Activated T-helper 1 cell treated with anti-CD3 and anti-CD28 coated beads, Interleukin-12 subunit alpha, Interleukin-12 subunit beta, Interleukin-2, Interleukin-4 antibody, amounts not matched to agents 30 ng/mL and 10 ng/mL and 1 ng/mL, durations not matched to agents 14 hours and 24 hours and 36 hours (primary cell): ENCODE measurements at regions not wholly inside any gene's neighbourhood (a gene's known extent, or its start where the extent isn't known, plus 50 kb on each side); places are given as distances from the start of the nearest gene placed in this dataset.

Source experiments
- DNase-seq: peaks from one replicate; pipeline ENCODE4 v3.0.0; 2021; ENCODE audit warnings: low spot score
- H3K27ac Mint-ChIP-seq: one replicate; pipeline ENCODE4 v1.8.0; 2021; ENCODE audit warnings: mild to moderate bottlenecking, mixed read lengths
- H3K27me3 Mint-ChIP-seq: one replicate; pipeline ENCODE4 v1.8.0; 2022; ENCODE audit warnings: mild to moderate bottlenecking, moderate library complexity, mixed read lengths; ENCODE audit not compliant: insufficient read depth
- H3K36me3 Mint-ChIP-seq: one replicate; pipeline ENCODE4 v1.8.0; 2021; ENCODE audit warnings: low read depth, mixed read lengths
- H3K4me1 Mint-ChIP-seq: one replicate; pipeline ENCODE4 v1.8.0; 2021; ENCODE audit warnings: low read depth, mixed read lengths
- H3K4me3 Mint-ChIP-seq: one replicate; pipeline ENCODE4 v1.8.0; 2021; ENCODE audit warnings: mild to moderate bottlenecking, moderate library complexity, mixed read lengths
- H3K9me3 Mint-ChIP-seq: one replicate; pipeline ENCODE4 v1.8.0; 2021; ENCODE audit warnings: mixed read lengths
- intact Hi-C: fragments of 100-400 bp; cut with micrococcal nuclease; formaldehyde crosslinking; loops from one replicate; pipeline ENCODE4 v1.15.1; 2024

DNA sequence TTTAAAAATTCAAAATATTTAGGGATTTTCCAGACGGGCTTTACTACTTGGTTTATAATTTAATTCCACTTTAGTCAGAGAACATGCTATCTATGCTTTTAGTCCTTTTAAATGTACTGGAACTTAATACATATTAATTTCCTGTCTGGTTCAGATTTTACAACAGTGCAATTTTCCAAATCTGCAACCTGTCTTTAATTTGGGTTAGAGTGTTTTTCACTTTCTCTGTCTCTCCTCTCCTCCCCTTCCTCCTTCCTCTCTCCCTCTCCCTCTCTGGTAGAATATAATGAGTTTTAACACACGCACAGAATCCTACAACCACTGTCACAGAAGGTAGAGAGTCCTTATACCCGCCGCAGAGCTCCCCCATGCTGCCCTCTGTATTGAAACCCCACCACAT, 950.7 kb downstream of the BRD1 start:
- H3K4me3 Mint-ChIP-seq, result no peak overlapping the region
- intact Hi-C loops, result no loop called here
- no peak for DNase-seq
- H3K27me3 Mint-ChIP-seq, result peaks cover 2% of the 10 kb centered on the region
- H3K27ac Mint-ChIP-seq, result no peak overlapping the region
- no peaks in the 10 kb centered on the region for H3K9me3 Mint-ChIP-seq
- no peaks in the 10 kb centered on the region for H3K36me3 Mint-ChIP-seq
- H3K4me1 Mint-ChIP-seq, result no peaks in the 10 kb centered on the region

DNA sequence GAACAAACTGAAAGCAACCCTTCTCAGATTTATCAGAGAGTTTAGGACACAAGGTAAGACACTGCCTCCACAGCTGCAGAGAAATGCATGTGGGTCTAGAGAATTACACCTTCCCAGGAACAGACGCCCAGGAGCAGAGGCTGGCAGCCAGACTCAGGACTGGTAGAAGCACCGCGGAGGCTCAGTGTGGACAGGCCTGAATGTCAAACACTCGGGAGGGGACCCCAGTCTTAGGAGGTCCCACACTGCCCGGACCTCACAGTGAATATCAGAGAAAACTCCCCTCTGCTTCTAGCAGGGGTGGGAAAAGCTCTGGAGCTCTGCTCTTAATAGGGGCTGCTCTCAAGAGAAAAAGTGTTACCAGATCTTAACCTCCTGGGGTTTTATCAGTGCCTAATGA, 952.7 kb downstream of the BRD1 start:
- DNase-seq, result no peak
- Mint-ChIP-seq H3K36me3 (no peaks in the 10 kb centered on the region), H3K27ac (no peak overlapping the region), H3K4me1 (no peaks in the 10 kb centered on the region), H3K9me3 (no peaks in the 10 kb centered on the region), H3K27me3 (peaks cover 2% of the 10 kb centered on the region), H3K4me3 (no peak overlapping the region)
- intact Hi-C loops, result no loop called here

DNA sequence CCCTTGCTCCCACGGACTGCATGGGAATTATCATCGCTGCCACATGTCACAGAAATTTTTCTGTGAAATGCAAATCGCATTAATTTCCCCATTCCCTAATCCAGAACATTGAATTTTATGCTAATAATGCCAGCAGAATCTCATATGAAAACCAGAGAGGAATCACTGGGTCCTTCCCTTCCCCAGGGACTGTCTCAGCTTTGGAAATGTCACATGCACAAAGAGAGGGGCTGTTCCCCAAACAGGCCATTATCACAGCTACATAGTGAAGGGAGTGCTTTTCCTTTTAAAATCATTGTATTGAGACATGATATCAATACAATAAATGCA, 954.5 kb downstream of the BRD1 start:
- intact Hi-C loops, result no loop called here
- no peaks in the 10 kb centered on the region for H3K36me3 Mint-ChIP-seq
- peaks cover 2% of the 10 kb centered on the region for H3K27me3 Mint-ChIP-seq
- H3K4me1 Mint-ChIP-seq, result no peaks in the 10 kb centered on the region
- H3K27ac Mint-ChIP-seq, result no peak overlapping the region
- H3K9me3 Mint-ChIP-seq, result no peaks in the 10 kb centered on the region
- H3K4me3 Mint-ChIP-seq, result no peak overlapping the region
- DNase-seq, result no peak

DNA sequence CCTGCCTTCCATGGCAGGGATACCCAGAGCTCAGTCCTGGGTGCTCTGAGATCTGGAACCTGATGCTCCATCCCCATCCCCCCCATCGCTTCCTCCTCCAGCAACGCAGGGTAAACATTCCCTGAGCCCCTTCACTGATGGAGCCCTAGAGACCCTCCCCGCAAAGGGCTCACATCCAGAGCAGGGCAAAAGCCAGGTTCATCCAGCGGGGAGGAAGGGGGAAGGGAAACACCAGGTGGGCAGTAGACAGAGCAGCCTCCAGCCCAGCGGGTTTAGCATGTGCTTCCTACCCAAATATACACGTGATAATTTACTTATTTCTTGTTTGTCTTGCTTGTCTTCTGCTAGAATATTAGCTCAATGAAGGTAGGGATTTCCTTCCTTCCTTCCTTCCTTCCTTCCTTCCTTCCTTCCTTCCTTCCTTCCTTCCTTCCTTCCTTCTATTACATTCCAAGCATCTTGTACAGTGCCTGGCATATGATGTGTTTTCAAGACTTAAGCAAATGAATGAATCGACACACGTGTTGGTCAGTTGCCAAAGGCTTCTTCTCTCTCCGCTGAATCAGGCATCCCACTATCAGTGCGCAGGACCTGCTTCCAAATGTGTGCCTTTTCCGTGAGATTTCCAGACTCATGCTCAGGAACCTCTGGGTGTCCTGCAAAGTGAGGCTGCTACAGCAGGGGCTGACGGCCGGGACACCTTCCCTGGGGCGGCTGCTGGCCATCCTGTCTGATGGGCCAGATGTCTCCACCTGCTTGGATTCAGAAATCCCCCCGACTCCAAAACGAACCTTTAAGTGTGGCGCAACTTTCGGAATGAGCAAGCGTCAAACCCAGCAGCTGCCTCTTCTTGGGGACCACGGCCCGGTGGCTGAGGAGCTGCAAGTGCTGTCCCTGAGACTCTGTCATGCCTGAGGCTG, 955.1 kb downstream of the BRD1 start:
- DNase-seq, result no peak
- no peaks in the 10 kb centered on the region for H3K9me3 Mint-ChIP-seq
- intact Hi-C loops, result no loop called here
- peaks cover 2% of the 10 kb centered on the region for H3K27me3 Mint-ChIP-seq
- H3K4me3 Mint-ChIP-seq, result no peak overlapping the region
- no peaks in the 10 kb centered on the region for H3K4me1 Mint-ChIP-seq
- H3K27ac Mint-ChIP-seq, result no peak overlapping the region
- H3K36me3 Mint-ChIP-seq, result no peaks in the 10 kb centered on the region

DNA sequence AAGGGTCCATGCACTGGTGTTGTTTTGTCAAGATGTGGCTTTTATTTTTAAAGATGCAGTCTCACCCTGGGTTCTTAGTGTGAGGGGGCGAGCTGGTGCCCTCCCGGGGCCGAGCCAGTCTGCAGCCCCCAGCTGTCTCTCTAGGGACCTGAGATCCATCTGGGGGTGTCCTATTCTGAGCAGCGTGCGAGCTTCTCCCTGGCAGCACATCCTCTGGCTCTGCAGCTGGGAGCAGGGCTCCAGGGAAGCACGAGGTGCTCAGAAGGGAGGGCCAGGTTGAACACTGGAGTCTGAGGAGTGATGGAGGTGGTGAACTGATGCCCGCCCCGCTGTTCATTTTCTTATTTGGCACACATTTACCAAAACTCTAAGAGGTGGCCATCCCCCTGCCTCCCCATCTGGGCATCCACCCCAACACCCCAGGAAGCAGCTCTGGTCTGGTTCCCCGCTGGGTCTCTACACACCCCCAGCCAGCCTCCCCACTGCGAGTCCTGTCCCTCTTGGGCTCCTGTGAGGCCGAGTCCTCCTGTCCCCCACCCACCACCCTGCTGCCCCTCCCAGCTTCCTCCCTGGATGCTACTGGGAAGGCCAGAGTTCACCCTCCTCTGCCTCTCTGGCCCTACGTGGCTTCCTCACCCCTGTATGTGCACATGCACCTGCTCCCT, 956.4 kb downstream of the BRD1 start:
- H3K27ac Mint-ChIP-seq, result no peak overlapping the region
- H3K4me3 Mint-ChIP-seq, result no peak overlapping the region
- intact Hi-C loops, result no loop called here
- no peaks in the 10 kb centered on the region for H3K9me3 Mint-ChIP-seq
- H3K4me1 Mint-ChIP-seq, result no peaks in the 10 kb centered on the region
- H3K27me3 Mint-ChIP-seq, result peaks cover 2% of the 10 kb centered on the region
- no peaks in the 10 kb centered on the region for H3K36me3 Mint-ChIP-seq
- no peak for DNase-seq

DNA sequence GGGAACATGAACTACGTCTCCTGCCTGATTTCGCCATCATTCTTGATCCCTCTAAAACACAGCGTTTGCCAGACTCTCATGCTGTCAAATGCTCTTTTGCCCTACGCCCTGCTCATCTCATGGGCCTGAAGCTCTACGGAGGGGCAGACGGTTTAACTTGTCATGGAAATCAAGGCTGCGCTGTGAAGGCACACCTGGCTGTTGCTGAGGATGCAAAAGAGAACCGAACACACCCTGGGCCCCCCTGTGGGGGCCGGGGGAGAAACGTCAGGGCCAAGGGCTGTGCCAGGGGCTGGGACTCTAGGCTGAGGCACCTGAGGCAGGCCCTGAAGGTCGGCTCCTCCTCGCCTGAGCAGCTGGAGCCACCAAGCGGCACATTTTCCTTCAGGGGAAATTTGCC, 957.2 kb downstream of the BRD1 start:
- Mint-ChIP-seq H3K36me3 (no peaks in the 10 kb centered on the region), H3K9me3 (no peaks in the 10 kb centered on the region), H3K4me1 (no peaks in the 10 kb centered on the region), H3K27ac (no peak overlapping the region), H3K4me3 (no peak overlapping the region), H3K27me3 (peaks cover 2% of the 10 kb centered on the region)
- DNase-seq, result no peak
- intact Hi-C loops, result no loop called here

DNA sequence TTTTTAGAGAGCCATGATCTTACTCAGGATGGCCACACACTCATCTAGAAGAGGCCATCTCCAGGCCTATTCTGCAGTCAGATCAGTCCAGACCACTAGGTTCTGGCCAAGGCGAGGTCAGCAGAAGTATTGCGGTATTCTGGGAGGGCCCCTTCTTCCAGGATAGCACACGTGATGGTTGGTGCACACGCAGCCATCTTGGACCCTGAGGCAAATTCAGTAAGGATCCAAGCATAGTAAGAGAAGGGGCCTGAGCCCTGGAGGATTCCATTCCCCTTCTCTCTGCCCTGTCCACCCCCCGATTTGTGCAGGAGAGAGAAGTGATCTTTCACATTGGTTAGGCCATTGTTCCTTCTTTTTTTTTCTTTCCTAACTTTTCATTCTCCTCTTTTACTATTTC, 957.9 kb downstream of the BRD1 start:
- intact Hi-C loops, result no loop called here
- H3K27me3 Mint-ChIP-seq, result no peaks in the 10 kb centered on the region
- H3K4me1 Mint-ChIP-seq, result no peaks in the 10 kb centered on the region
- DNase-seq, result no peak
- H3K9me3 Mint-ChIP-seq, result no peaks in the 10 kb centered on the region
- H3K4me3 Mint-ChIP-seq, result no peak overlapping the region
- no peak overlapping the region for H3K27ac Mint-ChIP-seq
- H3K36me3 Mint-ChIP-seq, result no peaks in the 10 kb centered on the region

DNA sequence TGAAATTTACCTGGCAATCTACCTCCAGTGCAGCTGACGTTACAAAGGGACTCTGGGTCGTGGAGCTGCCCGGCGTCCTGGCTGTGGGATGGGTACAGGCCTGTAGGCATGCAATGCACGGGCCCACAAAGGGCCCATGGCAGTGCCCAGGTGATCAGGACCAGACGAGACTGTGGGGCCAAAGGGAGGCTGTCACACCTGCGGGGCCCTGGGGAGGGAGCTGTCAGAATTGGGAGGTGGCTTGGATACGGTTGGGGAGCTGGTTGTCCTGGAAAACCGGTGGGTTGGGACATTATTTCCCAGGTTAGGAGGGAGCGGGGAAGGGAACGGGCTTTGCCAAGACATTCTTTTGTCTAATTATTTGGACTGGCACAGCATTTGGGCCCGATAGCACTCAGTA, 958.5 kb downstream of the BRD1 start:
- no peaks in the 10 kb centered on the region for H3K9me3 Mint-ChIP-seq
- H3K27ac Mint-ChIP-seq, result no peak overlapping the region

DNA sequence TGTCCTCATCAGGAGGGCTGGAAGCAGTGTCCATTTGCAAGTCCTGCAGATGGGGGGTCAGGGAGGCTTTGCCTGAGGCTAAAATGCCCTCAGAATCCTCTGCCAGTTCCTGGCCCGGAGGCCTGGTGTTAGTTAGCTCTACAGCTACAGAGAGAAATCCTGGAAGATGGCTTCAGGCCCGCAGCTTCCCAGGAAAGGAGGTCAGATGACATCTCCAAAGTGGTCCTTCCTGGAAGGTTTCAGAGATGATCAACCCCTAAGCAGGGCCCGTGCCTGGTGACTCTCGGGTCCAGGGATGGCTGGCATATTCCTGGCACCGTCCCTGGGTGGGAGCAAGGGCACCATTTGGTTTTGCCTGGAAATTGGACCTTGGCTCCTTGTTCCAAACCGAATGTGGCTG, 959.1 kb downstream of the BRD1 start:
- Mint-ChIP-seq H3K4me1 (no peaks in the 10 kb centered on the region), H3K27ac (no peak overlapping the region), H3K27me3 (no peaks in the 10 kb centered on the region), H3K9me3 (no peaks in the 10 kb centered on the region), H3K4me3 (no peak overlapping the region), H3K36me3 (no peaks in the 10 kb centered on the region)
- intact Hi-C loops, result no loop called here
- no peak for DNase-seq

More for the DNA sequence above, 958.5 kb downstream of the BRD1 start:
- no peak for DNase-seq
- intact Hi-C loops, result no loop called here
- H3K4me3 Mint-ChIP-seq, result no peak overlapping the region
- H3K4me1 Mint-ChIP-seq, result no peaks in the 10 kb centered on the region
- no peaks in the 10 kb centered on the region for H3K27me3 Mint-ChIP-seq
- H3K36me3 Mint-ChIP-seq, result no peaks in the 10 kb centered on the region

DNA sequence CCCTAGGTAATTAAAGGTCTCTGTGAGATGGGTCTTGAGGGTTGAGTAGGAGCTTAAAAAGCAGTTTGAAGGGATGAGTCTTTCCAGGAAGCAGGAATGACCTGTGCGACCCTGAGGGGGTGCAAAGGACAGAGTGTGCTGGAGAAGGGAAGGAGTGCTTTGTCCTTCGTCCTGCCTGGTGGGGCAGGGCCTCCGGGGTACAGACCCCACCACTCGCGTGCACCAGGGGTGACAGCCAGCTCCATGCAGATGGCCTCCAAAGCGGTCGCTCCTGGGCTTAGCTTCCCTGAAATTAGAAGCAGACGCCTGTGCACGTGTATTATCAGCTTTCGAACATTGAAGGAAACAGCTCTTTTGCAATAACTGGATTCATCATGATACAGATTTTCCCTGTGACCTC, 959.8 kb downstream of the BRD1 start:
- no peak overlapping the region for H3K27ac Mint-ChIP-seq
- no peaks in the 10 kb centered on the region for H3K36me3 Mint-ChIP-seq
- no peak for DNase-seq
- H3K27me3 Mint-ChIP-seq, result no peaks in the 10 kb centered on the region
- intact Hi-C loops, result no loop called here
- no peaks in the 10 kb centered on the region for H3K4me1 Mint-ChIP-seq
- no peaks in the 10 kb centered on the region for H3K9me3 Mint-ChIP-seq
- H3K4me3 Mint-ChIP-seq, result no peak overlapping the region

DNA sequence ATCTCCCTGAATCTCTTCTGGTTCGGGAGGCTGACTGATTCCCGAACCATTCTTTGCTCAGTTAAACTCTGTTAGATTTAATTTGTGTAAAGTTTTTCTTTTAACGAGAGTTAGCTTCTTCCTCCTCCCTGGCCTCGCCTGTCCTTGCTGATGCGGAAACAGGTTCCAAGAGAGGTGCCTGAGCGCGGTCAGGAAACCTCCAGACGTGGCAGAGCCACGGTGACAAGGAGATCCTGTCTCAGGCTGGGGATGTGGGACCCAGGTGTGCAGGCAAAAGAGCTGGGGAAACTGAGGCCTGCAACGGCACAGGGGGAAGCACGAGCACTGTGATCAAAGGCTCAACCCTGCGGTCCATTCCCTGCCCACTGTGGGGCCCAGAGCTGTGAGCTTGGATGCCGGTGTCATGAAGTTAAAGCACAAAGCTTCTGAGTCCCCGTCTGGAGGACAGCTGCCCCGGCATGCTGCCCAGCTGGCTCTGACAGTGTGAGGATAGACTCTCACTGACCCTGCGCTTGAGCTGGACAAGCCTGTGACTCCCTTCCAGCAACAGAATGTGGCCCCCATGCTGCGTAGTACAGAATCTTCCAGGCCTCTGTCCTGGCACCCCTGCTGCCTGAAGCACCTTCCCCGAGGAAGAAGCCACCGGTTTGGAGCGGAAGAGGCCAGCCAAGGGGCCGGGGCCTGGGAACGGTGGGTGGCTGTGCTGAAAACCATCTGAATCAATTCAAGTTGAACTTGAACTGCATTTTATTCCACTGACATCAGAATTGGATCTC, 960.6 kb downstream of the BRD1 start:
- no peak for DNase-seq
- intact Hi-C loops, result no loop called here
- H3K27me3 Mint-ChIP-seq, result no peaks in the 10 kb centered on the region
- no peaks in the 10 kb centered on the region for H3K4me1 Mint-ChIP-seq
- no peaks in the 10 kb centered on the region for H3K36me3 Mint-ChIP-seq
- H3K27ac Mint-ChIP-seq, result no peak overlapping the region
- H3K4me3 Mint-ChIP-seq, result no peak overlapping the region
- H3K9me3 Mint-ChIP-seq, result no peaks in the 10 kb centered on the region

DNA sequence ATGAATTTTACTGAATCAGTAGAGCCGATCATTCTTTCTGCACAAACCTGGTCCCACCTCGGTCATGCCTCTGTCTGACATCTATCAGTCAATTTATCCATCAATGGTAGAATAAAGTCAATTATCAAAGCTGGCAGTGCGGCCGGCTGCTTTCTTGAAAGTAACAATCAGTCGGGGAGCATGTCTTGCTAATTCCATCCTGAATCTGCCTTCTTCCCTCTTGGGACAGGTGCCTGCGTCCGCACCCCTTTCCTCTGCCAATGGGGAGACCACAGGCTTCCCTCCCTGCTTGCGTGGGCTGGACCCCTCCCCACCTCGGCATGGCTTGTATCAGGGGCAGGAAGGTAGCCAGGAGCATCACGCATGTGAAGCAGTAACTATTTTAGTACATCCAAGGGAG, 962.9 kb downstream of the BRD1 start:
- no peaks in the 10 kb centered on the region for H3K27me3 Mint-ChIP-seq
- no peaks in the 10 kb centered on the region for H3K9me3 Mint-ChIP-seq
- no peak overlapping the region for H3K27ac Mint-ChIP-seq
- no peaks in the 10 kb centered on the region for H3K36me3 Mint-ChIP-seq
- H3K4me3 Mint-ChIP-seq, result no peak overlapping the region
- intact Hi-C loops, result no loop called here
- DNase-seq, result no peak
- H3K4me1 Mint-ChIP-seq, result no peaks in the 10 kb centered on the region

DNA sequence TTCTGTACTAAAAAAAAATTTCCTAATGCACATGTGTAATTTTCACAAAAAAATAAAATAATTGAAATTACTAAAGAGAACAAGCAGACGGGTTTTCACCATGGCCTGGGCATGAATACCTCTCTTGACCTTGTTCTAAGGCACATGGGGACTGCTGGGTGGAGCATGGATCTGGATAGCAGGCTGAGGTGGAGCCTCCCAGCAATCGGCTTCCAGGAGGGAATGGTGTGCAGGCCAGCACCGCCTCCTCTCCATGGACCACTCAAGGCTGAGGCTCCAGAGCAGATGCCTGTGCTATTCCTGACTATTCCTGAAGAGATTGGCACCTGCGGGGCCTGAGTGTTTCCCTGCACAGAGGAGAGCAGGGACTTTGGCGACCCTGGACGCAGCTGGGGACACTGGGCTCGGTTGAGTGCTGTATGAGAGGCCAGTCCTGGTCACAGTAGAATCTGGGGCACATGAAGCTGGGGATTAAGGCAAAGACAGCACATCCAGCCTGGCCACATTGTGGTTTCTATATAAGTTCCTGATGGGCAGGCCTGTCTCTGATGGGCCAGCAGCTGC, 963.6 kb downstream of the BRD1 start:
- no peak overlapping the region for H3K4me3 Mint-ChIP-seq
- no peaks in the 10 kb centered on the region for H3K9me3 Mint-ChIP-seq
- H3K4me1 Mint-ChIP-seq, result no peaks in the 10 kb centered on the region
- H3K27me3 Mint-ChIP-seq, result no peaks in the 10 kb centered on the region
- H3K36me3 Mint-ChIP-seq, result no peaks in the 10 kb centered on the region
- intact Hi-C loops, result no loop called here
- no peak for DNase-seq
- no peak overlapping the region for H3K27ac Mint-ChIP-seq
